Vagina (tissue), 2 donors: ENCODE measurements at regions not wholly inside any gene's neighbourhood (a gene's known extent, or its start where the extent isn't known, plus 50 kb on each side); places are given as distances from the start of the nearest gene placed in this dataset.

ENCODE experiments used
- DNase-seq, 2 donors: peaks; one replicate each; pipeline ENCODE4 v3.0.0-alpha.2; 2017; ENCODE audit errors: extremely low spot score in 2 of 2
- H3K27ac ChIP-seq: fragments of 200-600 bp; sonication (generic); one replicate; pipeline ENCODE4 v1.5.1; 2019
- H3K27me3 ChIP-seq: fragments of 200-600 bp; sonication (generic); one replicate; pipeline ENCODE4 v1.5.1; 2019
- H3K36me3 ChIP-seq, 2 donors: fragments of 200-600 bp; sonication (generic); one replicate each; pipeline ENCODE4 v1.5.1; 2017 to 2019
- H3K4me1 ChIP-seq: fragments of 200-600 bp; sonication (generic); one replicate; pipeline ENCODE4 v1.5.1; 2019
- H3K4me3 ChIP-seq, 2 donors: fragments of 200-600 bp; sonication (generic); 1 replicate in 1 of 2; 2 replicates in 1 of 2; pipeline ENCODE4 v1.5.1; 2016 to 2019
- H3K9me3 ChIP-seq: fragments of 200-600 bp; sonication (generic); one replicate; pipeline ENCODE4 v1.5.1; 2019
- POLR2A ChIP-seq, 2 donors: fragments of 450-650 bp; IDR thresholded peaks; one replicate each; pipeline ENCODE4 v1.6.1; 2017; ENCODE audit warnings: antibody characterized with exemption in 2 of 2, mild to moderate bottlenecking in 2 of 2, moderate library complexity in 2 of 2
- POLR2AphosphoS5 ChIP-seq, 2 donors: sonication (generic); formaldehyde crosslinking; IDR thresholded peaks; one replicate each; pipeline ENCODE4 v1.9.0; 2017; ENCODE audit warnings: antibody characterized with exemption in 2 of 2, mild to moderate bottlenecking in 2 of 2, low read depth in 1 of 2; ENCODE audit not compliant: insufficient read depth in 1 of 2
- intact Hi-C: fragments of 100-400 bp; cut with DNase I; formaldehyde crosslinking; loops from one replicate; pipeline ENCODE4 v1.15.1; 2023
- TF ChIP-seq, protein P1 (sequence below), 3 experiments: fragments of 450-650 bp in 2 of 3; fragments of 200-600 bp in 1 of 3; sonication (generic) in 1 of 3; IDR thresholded peaks; one replicate each; pipeline ENCODE4 v1.5.1; 2017 to 2019; ENCODE audit warnings: antibody characterized with exemption in 3 of 3, mild to moderate bottlenecking in 2 of 3, moderate library complexity in 2 of 3

DNA sequence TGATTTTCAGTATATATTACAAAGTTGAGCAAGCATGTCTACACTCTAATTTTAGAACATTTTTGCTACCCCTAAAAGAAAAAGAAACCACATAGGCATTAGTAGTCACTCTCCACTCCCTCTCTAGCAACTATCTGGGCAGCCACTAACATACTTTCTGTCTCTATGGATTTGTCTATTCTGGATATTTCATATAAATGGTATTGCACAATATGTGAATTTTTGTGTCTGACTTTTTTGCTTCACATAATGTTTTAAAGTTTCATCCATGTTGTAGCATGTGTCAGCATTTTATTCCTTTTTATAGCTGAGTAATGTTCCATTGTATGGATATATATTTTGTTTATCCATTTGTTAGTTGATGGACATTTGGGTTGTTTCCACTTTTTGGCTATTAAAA, 232.5 kb upstream of the CTAGE1 start:
- Histone ChIP-seq H3K36me3 (no peaks in the 10 kb centered on the region), H3K4me3 (no peak overlapping the region), H3K9me3 (no peaks in the 10 kb centered on the region), H3K27me3 (no peaks in the 10 kb centered on the region), H3K4me1 (no peaks in the 10 kb centered on the region), H3K27ac (no peak overlapping the region)
- DNase-seq: no peak
- intact Hi-C loops: no loop called here
- TF ChIP-seq POLR2A (IDR thresholded peaks at IDR 0.05) (no peak), POLR2AphosphoS5 (IDR thresholded peaks at IDR 0.05; ENCODE audit: insufficient read depth in 1 of 2, low read depth in 1 of 2) (no peak)
- TF ChIP-seq, protein P1, sequence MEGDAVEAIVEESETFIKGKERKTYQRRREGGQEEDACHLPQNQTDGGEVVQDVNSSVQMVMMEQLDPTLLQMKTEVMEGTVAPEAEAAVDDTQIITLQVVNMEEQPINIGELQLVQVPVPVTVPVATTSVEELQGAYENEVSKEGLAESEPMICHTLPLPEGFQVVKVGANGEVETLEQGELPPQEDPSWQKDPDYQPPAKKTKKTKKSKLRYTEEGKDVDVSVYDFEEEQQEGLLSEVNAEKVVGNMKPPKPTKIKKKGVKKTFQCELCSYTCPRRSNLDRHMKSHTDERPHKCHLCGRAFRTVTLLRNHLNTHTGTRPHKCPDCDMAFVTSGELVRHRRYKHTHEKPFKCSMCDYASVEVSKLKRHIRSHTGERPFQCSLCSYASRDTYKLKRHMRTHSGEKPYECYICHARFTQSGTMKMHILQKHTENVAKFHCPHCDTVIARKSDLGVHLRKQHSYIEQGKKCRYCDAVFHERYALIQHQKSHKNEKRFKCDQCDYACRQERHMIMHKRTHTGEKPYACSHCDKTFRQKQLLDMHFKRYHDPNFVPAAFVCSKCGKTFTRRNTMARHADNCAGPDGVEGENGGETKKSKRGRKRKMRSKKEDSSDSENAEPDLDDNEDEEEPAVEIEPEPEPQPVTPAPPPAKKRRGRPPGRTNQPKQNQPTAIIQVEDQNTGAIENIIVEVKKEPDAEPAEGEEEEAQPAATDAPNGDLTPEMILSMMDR (IDR thresholded peaks at IDR 0.05): no peak

DNA sequence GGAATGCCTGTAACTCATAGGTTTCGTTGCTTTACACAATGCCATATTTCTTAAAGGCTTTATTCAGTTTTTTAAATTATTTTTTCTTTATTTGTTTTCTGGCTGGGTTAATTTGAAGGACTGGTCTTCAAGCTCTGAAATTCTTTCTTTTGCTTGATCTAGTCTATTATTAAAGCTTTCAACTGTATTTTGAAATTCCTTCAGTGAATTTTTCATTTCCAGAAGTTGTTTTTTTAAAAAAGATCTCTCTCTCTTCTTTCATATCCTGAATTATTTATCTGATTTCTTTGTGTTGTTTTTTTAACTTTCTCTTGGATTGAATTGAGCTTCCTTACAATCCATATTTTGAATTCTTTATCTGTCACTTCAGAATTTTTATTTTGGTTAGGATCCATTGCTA, 239.9 kb upstream of the CTAGE1 start:
- H3K4me3 ChIP-seq: no peak overlapping the region
- TF ChIP-seq POLR2A (IDR thresholded peaks at IDR 0.05): no peak
- no peak for TF ChIP-seq POLR2AphosphoS5 (IDR thresholded peaks at IDR 0.05; ENCODE audit: insufficient read depth in 1 of 2, low read depth in 1 of 2)
- TF ChIP-seq, protein P1 (IDR thresholded peaks at IDR 0.05): no peak
- no peak overlapping the region for H3K27ac ChIP-seq
- intact Hi-C loops: no loop called here
- no peak for DNase-seq
- no peaks in the 10 kb centered on the region for H3K9me3 ChIP-seq
- no peaks in the 10 kb centered on the region for H3K36me3 ChIP-seq
- H3K4me1 ChIP-seq: no peaks in the 10 kb centered on the region
- H3K27me3 ChIP-seq: no peaks in the 10 kb centered on the region

DNA sequence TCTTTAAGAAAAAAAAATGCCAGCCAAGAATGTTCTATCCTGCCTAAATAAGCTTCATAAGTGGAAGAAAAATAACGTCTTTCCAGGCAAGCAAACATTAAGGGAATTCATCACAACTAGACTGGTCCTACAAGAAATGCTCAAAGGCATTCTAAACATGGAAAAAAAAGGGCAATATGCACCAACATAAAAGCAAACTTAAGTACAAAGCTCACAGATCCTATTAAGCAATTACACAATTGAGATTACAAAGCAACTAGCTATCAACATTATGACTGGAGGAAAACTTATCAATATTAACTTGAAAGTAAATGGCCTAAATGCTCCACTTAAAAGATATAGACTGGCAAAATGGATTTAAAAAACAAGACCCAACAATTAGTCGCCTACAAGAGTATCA, 240.6 kb upstream of the CTAGE1 start:
- Histone ChIP-seq H3K36me3 (no peaks in the 10 kb centered on the region), H3K27me3 (no peaks in the 10 kb centered on the region), H3K9me3 (no peaks in the 10 kb centered on the region), H3K4me3 (no peak overlapping the region), H3K27ac (no peak overlapping the region), H3K4me1 (no peaks in the 10 kb centered on the region)
- DNase-seq: no peak
- intact Hi-C loops: no loop called here
- no peak for TF ChIP-seq POLR2AphosphoS5 (IDR thresholded peaks at IDR 0.05; ENCODE audit: insufficient read depth in 1 of 2, low read depth in 1 of 2)
- TF ChIP-seq, protein P1 (IDR thresholded peaks at IDR 0.05): no peak
- TF ChIP-seq POLR2A (IDR thresholded peaks at IDR 0.05): no peak

DNA sequence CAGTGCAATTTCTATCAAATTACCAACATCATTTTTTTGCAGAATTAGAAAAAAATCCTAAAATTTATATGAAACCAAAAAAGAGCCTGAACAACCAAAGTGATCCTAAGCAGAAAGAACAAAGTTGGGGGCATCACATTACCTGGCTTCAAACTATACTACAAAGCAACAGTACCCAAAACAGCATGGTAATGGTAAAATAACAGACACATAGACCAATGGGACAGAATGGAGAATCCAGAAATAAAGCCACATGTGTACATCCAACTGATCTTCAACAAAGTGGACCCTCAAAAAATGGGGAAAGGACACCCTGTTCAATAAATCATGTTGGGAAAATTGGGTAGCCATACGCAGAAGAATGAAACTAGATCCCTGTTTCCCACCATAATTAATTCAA, 245.7 kb upstream of the CTAGE1 start:
- Histone ChIP-seq H3K27me3 (no peaks in the 10 kb centered on the region), H3K9me3 (peaks cover 7% of the 10 kb centered on the region), H3K4me3 (no peak overlapping the region), H3K27ac (no peak overlapping the region), H3K4me1 (no peaks in the 10 kb centered on the region), H3K36me3 (no peaks in the 10 kb centered on the region)
- DNase-seq: no peak
- TF ChIP-seq, protein P1 (IDR thresholded peaks at IDR 0.05): no peak
- TF ChIP-seq POLR2A (IDR thresholded peaks at IDR 0.05) (no peak), POLR2AphosphoS5 (IDR thresholded peaks at IDR 0.05; ENCODE audit: insufficient read depth in 1 of 2, low read depth in 1 of 2) (no peak)
- intact Hi-C loops: no loop called here

DNA sequence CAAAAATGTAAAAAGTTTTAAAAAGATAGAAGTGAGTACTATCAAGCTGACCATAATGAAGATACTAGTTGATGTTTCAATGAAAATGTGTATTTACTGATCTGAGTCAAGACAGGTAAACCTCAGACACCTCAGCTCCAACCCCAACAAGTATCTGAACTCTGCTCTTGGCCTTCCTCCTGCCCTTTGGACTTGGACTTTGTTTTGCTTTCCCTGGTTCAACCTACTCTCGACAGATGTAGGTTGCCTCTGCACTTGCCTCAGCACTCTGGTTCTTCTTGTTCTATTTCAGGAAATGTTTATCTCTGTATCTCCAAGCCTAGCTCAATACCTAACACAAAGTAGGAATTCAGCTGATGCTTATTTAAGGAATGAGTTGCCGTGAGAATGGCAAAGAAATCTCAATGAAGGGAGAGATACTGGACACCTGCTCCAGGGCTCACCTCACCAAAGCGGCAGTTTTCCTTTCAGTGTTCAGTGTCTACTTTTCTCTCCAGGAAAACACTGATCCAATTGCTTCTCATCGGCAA, 248.8 kb upstream of the CTAGE1 start:
- H3K27ac ChIP-seq: no peak overlapping the region
- intact Hi-C loops: no loop called here
- TF ChIP-seq POLR2AphosphoS5 (IDR thresholded peaks at IDR 0.05; ENCODE audit: insufficient read depth in 1 of 2, low read depth in 1 of 2) (no peak), POLR2A (IDR thresholded peaks at IDR 0.05) (no peak)
- TF ChIP-seq, protein P1 (IDR thresholded peaks at IDR 0.05): no peak
- H3K4me1 ChIP-seq: no peaks in the 10 kb centered on the region
- H3K4me3 ChIP-seq: no peak overlapping the region
- H3K9me3 ChIP-seq: peaks cover 7% of the 10 kb centered on the region
- no peaks in the 10 kb centered on the region for H3K36me3 ChIP-seq
- H3K27me3 ChIP-seq: no peaks in the 10 kb centered on the region
- DNase-seq: no peak
